Suprapubic skin (tissue), 4 donors: ENCODE measurements at regions not wholly inside any gene's neighbourhood (a gene's known extent, or its start where the extent isn't known, plus 50 kb on each side); places are given as distances from the start of the nearest gene placed in this dataset.

Experiments
- CTCF ChIP-seq, 2 donors: fragments of 200-600 bp in 1 of 2; fragments of 450-650 bp in 1 of 2; sonication (generic) in 1 of 2; IDR thresholded peaks; one replicate each; pipeline ENCODE4 v1.5.1; 2016 to 2019; ENCODE audit warnings: antibody characterized with exemption in 2 of 2, mild to moderate bottlenecking in 1 of 2, moderate library complexity in 1 of 2
- EP300 ChIP-seq: sonication (generic); formaldehyde crosslinking; IDR thresholded peaks from one replicate; pipeline ENCODE4 v1.6.1; 2017; ENCODE audit warnings: antibody characterized with exemption
- POLR2A ChIP-seq, 2 donors: fragments of 450-650 bp; IDR thresholded peaks; one replicate each; pipeline ENCODE4 v1.6.1; 2017; ENCODE audit warnings: antibody characterized with exemption in 2 of 2, mild to moderate bottlenecking in 2 of 2, moderate library complexity in 2 of 2
- POLR2AphosphoS5 ChIP-seq, 3 donors: sonication (generic); formaldehyde crosslinking; IDR thresholded peaks; one replicate each; pipeline ENCODE4 v1.6.1; 2017; ENCODE audit warnings: antibody characterized with exemption in 3 of 3

- TF ChIP-seq CTCF (IDR thresholded peaks at IDR 0.05) (no peak), EP300 (no peak), POLR2A (IDR thresholded peaks at IDR 0.05) (no peak), POLR2AphosphoS5 (IDR thresholded peaks at IDR 0.05) (no peak)
Observed at GRCh38 chrX:121128925-121129877, 81.8 kb downstream of the GLUD2 start.
